HG03135 (cell line): ENCODE measurements at regions not wholly inside any gene's neighbourhood (a gene's known extent, or its start where the extent isn't known, plus 50 kb on each side); places are given as distances from the start of the nearest gene placed in this dataset.
A peak's percentile ranks its signal among the peaks of the same experiment; 100 is the strongest.
"Not testable (repeated sequence)": the region's sequence is repeated elsewhere in the genome, so short reads cannot be mapped to it uniquely, and the experiment has no call there.

ENCODE experiments used
- ATAC-seq: cut with Tn5 transposase; IDR thresholded peaks from one replicate; pipeline ENCODE4 v1.9.1; 2021; ENCODE audit warnings: mild to moderate bottlenecking, moderate library complexity; ENCODE audit not compliant: unreplicated experiment

DNA sequence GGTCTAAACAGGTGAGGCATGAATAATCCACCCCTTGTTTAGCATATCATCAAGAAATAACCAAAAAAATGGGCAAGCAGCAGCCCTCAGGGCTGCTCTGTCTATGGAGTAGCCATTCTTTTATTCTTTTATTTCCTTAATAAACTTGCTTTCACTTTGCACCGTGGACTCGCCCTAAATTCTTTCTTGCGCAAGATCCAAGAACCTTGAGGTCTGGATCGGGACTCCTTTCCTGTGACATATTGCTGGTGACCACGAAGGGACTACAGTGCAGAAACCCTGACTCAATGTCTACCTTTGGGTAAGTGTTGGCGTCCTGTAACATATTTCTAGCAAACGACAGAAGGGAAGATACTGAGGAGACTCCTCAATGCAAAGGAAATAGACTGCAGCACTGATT, 1099.2 kb downstream of the FAM181B start:
- ATAC-seq = no peak

DNA sequence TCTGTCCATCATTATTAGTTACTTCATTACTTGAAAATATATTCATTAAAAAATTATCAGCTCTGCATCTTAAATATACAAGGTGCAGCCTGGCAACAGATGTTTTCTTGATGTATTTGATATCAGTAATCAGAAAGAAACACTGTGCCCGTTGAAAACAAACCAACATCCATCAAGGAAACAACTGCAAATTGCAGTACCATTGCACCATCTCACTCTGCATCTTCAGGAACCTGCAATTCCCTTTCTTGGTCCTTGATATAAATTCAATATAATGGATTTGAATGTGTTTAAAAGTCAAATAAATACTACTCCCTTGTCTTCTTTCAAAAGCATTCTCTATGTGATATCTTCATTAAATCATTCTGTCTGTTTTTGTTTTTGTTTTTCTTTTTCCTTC, 1131.2 kb downstream of the FAM181B start:
- ATAC-seq = no peak

DNA sequence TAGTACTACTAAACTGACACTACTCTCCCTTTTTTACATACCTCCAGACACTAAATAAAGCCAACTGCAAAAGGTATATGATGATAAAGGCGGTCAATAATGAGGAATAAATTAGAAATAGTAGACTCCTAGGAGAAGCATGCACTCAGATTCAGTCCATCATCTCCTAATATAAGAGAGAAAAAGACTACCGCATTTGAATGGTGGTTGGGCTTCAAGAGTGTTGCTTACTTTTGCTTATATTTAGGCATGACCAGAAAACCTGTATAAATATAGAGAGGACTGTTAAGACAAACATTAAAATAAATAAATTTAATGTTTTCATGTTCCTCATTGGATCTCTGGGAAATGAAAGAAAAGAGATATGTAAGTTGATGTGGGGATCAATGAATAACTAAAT, 1137.0 kb downstream of the FAM181B start:
- no peak for ATAC-seq

DNA sequence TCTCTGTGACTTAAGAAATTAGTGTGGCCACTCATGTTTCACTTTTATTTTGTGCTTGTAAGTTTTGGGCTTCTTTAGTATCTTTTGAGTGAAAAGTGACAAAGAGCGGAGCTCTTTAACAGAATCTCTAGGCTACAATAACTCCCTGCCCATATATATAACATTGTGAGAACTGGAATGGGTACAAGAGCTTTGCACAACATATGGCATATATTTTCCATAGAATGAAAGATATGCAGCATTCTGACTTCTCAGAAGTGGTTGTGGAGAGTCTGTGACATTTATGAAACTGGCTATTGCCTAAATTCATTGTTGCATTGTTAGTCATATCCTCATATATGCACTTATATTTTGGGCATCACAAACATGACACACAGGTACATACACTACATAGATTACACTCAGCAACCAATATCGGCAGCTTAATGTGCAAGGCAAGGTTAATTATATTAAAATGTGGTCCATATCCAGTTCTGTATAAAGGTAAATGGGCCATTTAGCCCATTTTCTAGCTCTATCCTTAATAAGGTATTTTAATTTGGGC, 1148.2 kb downstream of the FAM181B start:
- no peak for ATAC-seq

DNA sequence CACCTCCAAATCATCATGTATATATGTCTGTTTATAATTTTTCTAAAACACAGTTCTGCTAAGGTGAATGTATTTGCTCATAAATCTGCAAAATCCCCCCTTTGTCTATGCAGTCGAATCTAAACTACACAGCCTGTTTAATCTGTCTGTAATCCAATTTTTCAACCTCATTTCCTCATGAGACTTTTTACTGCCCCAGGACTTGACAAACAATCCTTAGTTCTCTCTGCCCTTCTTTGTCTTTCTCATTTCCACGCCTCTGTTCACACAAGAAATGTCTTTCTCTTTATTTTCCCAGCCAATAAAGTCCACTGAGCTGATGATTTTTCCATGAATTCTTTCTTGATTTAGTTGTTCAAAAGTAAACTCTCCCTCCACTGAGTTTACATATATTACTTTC, 1154.3 kb downstream of the FAM181B start:
- ATAC-seq = no peak

DNA sequence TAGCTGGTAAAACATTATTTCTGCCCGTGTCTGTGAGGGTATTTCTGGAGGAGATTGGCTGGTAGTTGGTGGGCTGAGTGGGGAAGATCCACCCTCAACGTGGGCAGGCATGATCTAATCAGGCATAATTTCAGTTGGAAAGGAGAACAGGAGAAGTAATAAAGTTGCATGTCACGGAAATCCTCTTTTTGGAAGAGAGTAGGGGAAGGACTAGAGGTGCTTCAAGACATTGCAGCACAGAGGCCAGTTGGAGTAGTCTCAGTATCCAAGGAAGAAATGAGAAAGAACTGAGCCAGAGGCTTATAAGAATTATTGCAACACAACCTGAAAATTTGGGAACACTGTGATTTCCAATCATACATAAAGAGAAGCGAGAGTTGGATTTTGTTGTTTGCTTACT, 1155.1 kb downstream of the FAM181B start:
- no peak for ATAC-seq

DNA sequence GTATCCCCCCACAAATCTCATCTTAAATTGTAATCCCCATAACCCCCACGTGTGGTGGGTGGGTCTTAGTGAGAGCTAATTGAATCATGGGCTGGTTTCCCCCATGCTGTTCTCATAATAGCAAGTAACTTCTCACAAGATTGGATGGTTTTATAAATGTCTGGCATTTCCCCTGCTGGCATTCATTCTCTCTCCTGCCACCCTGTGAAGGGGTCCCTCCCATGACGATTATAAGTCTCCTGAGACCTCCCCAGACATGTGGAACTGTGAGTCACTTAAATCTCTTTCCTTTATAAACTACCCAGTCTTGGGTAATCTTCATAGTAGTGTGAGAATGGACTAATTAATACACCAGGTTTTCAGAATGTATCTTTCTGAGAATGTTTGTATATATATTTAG, 1159.4 kb downstream of the FAM181B start:
- no peak for ATAC-seq

DNA sequence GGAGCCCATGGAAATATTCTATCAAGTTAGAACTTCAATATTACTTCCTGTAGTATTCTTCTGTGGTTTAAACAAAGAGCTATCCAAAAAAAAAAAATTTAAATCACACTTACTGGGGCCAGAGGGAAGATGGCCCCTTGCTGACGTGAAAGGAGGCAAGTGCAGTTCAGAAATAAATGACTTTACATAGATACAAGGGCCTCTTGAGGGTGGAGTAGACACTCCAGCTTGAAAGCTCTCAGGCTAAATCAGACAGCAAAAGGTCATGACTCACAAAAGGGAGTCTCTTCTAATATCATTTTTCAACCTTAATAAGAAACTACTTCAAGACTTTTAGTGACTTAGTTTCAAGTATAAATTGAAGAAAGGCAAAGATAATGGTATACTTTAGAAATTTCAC, 1160.3 kb downstream of the FAM181B start:
- ATAC-seq = no peak

DNA sequence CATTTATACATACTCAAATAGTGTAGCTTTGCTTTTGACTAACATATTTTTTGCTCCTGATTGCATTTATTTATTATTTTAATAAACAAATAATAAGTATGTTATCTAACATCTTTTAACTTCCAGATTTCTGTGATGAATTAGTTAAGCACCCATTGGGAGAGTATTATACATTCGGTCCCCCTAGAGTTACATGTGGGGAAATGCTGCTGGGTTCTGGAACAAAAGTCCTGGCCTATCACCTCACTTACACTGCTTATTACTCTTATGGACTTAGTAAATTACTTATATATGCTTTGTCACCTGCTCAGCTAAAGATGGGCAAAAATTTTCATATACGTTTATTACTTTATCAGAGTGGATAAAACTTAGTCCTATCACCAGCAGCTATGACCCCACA, 1163.0 kb downstream of the FAM181B start:
- ATAC-seq = no peak

DNA sequence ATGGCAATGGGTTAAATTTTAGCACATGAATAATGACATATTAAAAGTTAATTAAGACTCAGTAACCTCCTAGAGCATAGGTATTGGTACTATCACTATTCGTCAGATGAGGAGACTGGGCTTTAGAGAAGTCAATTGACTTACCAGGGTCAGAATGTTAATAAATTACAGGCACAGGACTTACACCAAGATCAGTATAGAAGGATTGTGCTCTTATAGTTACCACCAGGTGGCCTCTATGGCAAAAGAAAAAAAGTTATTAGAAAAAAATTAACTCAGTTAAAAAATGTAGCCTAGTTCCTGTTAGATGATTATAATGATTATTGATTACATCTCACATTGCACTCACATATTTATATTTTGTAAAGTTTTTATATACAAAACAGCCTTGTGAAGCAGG, 1163.7 kb downstream of the FAM181B start:
- ATAC-seq = no peak

DNA sequence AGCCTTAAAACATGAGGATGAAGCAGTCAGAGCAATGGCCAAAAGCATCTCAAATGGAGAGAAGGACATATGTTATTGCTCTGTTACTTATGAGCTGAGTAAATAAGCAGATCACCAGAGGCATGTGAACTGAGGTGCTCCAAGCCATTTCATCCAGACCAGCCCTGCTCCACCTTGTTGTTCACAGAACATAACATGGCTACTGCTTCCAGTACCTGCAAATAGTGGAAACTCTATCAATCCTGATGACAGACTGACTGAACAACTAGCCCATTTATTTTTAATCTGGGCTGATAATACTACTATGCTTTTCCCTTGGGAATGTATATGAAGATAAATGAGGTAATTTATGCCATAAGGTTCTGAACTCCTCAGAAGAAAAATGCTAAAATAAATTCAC, 1164.7 kb downstream of the FAM181B start:
- ATAC-seq = no peak

DNA sequence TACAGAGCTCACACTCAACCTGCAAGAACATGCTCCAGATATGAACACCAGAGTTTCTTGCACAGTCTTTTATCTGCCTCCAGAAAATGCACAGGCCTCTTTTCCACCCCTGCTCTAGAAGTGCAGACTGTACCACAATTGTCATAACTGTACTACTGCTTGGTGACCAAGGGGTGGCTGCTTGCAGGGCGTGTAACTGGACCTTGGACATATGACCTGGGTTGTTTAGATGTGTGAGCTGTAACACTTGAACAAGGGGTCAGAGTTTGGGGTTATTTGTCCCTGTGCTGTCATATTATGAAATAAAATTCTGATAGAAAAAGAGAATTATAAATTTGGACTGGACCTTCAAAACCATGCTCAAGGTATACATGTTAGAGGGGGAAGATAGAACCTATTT, 1185.5 kb downstream of the FAM181B start:
- no peak for ATAC-seq

DNA sequence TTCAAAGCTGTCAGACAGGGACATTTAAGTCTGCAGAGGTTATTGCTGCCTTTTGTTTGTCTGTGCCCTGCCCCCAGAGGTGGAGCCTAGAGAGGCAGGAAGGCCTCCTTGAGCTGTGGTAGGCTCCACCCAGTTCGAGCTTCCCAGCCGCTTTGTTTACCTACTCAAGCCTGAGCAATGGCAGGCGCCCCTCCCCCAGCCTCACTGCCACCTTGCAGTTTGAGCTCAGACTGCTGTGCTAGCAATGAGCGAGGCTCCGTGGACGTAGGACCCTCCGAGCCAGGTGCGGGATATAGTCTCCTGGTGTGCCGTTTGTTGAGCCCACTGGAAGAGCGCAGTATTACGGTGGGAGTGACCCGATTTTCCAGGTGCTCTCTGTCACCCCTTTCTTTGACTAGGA, 1193.9 kb downstream of the FAM181B start:
- not testable (repeated sequence) for ATAC-seq

DNA sequence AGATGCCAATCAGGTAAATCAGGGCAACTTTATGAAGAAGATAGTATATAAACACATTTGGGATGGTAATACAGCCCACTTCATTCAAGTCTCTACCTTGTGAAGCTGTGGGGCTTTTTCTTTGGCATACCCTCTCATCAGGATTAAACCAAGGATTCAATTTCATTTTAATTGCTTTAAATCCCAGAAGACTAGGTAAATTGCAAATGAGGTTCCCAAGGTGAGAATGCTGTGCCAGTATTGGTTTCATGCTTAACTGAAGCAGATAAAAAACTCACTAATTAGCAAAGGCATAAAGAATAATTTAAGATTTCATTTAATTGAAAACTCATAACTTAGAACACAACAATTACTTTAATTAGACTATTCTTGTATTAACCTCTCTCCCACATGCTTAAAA, 1218.1 kb downstream of the FAM181B start:
- ATAC-seq = no peak

DNA sequence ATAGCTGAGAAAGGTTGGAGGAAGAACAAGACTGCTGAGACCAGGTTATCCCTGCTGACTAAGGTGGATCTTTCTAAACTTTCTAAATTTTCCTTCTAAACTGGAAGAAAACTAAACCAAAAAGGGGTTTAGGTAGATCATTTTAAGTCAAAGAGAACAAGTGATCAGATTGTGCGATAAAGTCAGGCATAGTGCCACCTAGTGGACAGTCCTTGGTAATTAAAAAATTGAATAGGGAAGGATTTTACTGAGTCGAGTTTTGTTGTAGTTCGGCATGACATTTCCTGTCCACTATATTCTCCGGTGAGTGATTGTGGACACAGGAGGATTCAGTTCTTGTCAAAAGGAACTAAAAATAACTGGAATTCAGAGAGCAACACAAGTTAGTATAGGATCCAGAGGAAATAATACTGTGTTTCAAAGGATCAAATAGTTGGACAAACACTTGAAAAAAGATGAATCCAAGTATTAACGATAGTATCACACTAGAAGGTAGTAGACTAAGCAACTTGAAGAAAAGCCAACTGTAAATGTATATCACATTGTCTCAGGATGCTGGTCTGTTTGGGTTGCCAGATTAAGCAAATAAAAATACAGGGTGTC, 1236.4 kb downstream of the FAM181B start:
- peak; percentile 65 for ATAC-seq

DNA sequence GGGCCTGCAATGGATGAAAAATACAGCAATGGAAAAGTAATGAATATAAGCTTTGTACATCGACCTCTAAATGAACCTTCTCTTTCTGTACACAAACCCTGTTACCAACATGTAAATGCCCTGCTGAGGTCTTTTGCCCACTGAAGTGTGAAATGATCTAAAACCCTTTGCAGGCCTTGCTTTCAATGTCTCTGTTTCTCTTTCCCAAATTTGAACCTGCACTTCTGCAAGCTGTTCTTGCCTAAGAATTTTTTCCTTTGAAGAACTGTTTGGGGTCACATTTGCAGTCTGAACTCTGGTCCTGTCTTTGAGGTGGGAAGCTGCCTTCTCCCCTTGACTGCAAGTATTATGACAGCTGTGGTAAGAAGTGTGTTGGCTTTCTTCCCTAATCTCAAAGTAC, 1237.1 kb downstream of the FAM181B start:
- no peak for ATAC-seq

DNA sequence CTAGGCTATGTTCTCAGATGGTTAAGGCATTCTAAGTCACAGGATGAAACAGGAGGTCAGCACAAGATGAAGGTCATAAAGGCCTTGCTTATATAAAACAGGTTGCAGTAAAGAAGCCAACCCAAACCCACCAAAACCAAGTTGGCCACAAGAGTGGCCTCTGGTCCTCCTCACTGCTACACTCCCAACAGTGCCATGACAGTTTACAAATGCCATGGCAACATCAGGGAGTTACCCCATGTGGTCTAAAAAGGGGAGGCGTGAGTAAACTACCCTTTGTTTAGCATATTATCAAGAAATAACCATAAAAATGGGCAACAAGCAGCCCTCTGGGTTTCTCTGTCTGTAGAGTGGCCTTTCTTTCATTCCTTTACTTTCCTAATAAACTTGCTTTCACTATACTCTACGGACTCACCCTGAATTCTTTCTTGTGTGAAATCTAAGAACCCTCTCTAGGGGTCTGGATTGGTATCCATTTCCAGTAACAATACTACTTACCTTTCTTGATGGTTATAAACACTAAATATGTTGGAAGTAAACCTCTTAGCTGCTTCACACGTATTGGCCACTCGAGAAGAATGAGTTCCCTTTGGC, 1237.9 kb downstream of the FAM181B start:
- no peak for ATAC-seq

DNA sequence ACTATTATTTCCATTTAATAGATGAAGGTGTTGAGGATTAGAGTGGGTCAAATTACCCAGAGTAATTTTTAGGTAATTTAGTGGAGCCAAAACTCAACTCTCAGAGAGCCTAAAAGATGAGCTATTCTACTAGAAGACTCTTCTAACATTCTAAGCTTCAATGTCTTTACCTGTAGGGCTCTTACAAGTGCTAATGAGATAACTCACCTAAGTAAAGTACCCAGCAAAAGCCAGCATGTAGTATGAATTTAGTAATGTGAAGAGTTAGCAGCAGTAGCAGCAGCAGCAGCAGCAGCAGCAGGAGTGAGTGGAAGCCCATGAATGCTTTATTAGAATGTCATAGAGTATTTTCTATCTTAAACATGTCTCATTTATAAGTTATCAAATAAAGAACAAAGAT, 1239.2 kb downstream of the FAM181B start:
- no peak for ATAC-seq

DNA sequence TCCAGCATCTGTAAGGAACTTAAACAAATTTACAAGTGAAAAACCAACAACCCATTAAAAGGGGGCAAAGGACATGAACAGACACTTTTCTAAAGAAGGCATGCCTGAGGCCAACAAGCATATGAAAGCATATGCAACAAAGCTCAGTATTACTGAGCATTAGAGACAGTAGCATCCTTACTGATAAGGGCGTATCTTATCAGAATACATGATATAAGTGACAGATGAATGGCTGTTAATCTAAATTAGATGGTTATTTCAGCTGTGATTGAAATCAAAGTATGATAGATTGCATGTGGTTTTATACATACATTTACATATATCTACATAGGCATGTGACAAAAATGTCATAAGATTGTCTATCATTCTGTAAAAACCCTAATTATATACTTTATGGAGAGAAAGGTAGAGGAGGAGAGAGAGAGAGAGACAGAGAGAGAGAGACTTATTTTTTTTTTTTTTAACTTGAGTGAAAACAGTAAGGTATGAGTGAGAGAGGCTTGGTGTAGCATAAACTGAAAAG, 1240.7 kb downstream of the FAM181B start:
- no peak for ATAC-seq

DNA sequence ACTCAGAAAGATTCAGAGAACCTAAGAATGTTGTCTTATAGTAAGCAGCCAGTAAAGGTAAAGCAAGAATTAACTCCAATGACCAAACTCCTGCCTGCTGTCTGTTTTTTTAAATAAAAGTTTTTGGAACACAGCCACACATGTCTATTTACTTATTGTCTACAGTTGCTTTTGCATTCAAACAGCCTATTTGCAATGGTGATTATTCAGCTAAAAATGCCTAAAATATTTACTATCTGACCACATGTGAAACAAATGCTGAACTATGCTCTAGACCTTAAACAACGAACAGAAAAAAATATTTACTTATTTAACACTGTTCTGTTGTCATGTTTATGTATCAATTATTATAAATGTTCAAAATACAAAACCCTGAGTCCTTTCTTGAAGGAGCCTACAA, 1246.6 kb downstream of the FAM181B start:
- no peak for ATAC-seq

DNA sequence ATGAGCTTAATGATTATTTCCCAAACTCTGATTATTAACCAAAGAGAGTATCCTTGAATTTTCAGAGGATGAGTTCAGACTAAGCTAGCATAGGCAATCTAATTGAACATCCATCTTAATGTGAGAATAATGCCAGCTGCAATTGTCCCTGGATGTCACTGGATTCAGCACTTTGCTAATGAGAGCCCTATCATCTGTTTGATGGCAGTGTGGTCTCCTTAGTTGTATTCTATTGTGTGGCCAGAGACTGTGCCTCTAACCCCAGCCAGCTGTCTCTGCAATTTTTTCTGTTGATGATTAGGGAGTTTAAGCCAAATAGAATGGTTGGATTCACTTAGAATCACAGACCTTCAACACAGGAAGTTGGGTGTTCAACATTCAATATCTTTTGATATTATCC, 1249.5 kb downstream of the FAM181B start:
- no peak for ATAC-seq

DNA sequence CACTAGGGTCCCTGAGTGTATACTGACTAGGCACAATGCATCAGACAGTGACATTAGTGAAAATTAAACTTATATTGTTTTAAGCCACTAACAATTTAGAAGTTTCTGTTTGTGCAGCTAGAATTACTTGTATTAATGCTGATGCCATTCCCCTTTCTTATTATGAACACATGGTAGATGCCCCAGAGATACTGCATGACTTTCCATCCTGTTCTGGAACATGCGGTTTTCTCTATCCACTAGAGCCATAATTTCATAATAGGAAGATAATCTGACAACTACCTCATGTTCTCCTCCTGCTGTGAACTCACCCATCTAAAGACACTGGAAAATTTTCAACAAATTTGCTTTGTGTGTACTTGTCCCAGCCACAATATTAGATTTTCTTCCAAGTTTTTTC, 1256.4 kb downstream of the FAM181B start:
- ATAC-seq = no peak

DNA sequence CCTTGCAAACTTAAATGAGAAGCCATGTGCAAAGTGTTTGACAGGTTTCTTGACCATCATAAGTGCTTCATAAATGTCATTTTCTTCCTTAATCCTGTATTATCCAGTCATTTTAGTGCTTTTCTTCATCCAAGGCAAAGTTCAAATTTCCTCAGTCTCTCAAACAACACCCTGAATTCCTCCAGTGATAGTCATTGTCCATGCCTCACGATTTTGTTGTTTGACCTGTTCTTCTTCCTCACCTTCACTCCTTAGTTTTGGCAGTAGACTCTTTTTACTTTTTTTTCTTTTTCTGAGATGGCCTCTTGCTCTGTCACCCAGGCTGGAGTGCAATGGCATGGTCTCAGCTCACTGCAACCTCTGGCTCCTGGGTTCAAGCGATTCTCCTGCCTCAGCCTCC, 1257.3 kb downstream of the FAM181B start:
- no peak for ATAC-seq
